ENCODE measurements at regions not wholly inside any gene's neighbourhood (a gene's known extent, or its start where the extent isn't known, plus 50 kb on each side); places are given as distances from the start of the nearest gene placed in this dataset.
"Not testable (repeated sequence)": the region's sequence is repeated elsewhere in the genome, so short reads cannot be mapped to it uniquely, and the experiment has no call there.

DNA sequence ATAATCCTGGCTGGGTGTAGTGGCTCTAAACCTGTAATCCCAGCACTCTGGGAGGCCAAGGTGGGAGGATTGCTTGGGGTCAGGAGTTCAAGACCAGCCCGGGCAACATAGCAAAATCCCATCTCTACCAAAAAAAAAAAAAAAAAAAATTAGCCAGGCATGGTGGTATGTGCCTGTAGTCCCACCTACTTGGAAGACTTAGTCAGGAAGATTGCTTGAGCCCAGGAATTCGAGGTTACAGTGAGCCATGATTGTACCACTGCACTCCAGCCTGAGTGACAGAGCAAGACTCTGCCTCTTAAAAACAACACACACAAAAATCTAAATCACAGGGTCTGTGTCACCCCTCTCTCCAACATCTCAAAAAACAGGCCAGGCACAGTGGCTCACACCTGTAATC lies 349.9 kb upstream of the WWC1 start:
- H3K79me2 ChIP-seq (ENCODE audit: insufficient read depth, low read length); intact Hi-C loops (cut with micrococcal nuclease; ENCODE audit: unreplicated experiment); H3K4me3 ChIP-seq (replicated peaks in 1 of 3; ENCODE audit: insufficient read depth in 1 of 3, low read depth in 2 of 3, low read length in 3 of 3); H2AFZ ChIP-seq (ENCODE audit: low read length); H3K36me3 ChIP-seq (replicated peaks in 1 of 2; ENCODE audit: control insufficient read depth in 1 of 2, insufficient read depth in 2 of 2, low read length in 2 of 2); POLR2A ChIA-PET; in situ Hi-C loops (cut with HindIII; ENCODE audit: extremely low pct_ligation_motif_present, low pct_unique_long_range_greater_than_20kb); DNase-seq (ENCODE audit: low spot score); FAIRE-seq; H3K27ac ChIP-seq (ENCODE audit: extremely low read length, insufficient read depth, low read length); CTCF ChIA-PET (ENCODE audit: low intra/inter-chr PET ratio, low total read pairs); ATAC-seq; H3K4me2 ChIP-seq (ENCODE audit: low read depth, low read length); BruUV-seq (replicated peaks); H4K20me1 ChIP-seq (ENCODE audit: insufficient read depth, low read length); H3K9me3 ChIP-seq (ENCODE audit: low read length); H3K4me1 ChIP-seq (ENCODE audit: insufficient read depth, low read length); H3K9ac ChIP-seq (ENCODE audit: insufficient read depth, low read depth, low read length); H3K27me3 ChIP-seq (ENCODE audit: control insufficient read depth in 1 of 2, insufficient read depth in 2 of 2, low read length in 2 of 2): not testable (repeated sequence)
- 0% methylated on average over 2 of the region's 2 CpGs for WGBS (ENCODE audit: low lambda C conversion rate)

GRCh38 chr5:167943343-167943742 lies 348.1 kb upstream of the WWC1 start:
- no peak overlapping the region for H3K27ac ChIP-seq (ENCODE audit: extremely low read length, insufficient read depth, low read length)
- POLR2A ChIA-PET, result no interaction called here
- WGBS (ENCODE audit: low lambda C conversion rate), result 0% methylated on average over 1 of the region's 1 CpG
- H3K27me3 ChIP-seq (ENCODE audit: control insufficient read depth in 1 of 2, insufficient read depth in 2 of 2, low read length in 2 of 2), result no peaks in the 10 kb centered on the region
- no TSS peak for BruUV-seq (replicated peaks)
- H2AFZ ChIP-seq (ENCODE audit: low read length), result no peak overlapping the region
- ATAC-seq (no peak), DNase-seq (ENCODE audit: low spot score) (no peak), FAIRE-seq (no peak)
- H4K20me1 ChIP-seq (ENCODE audit: insufficient read depth, low read length), result no peaks in the 10 kb centered on the region
- no peaks in the 10 kb centered on the region for H3K9me3 ChIP-seq (ENCODE audit: low read length)
- H3K79me2 ChIP-seq (ENCODE audit: insufficient read depth, low read length), result no peaks in the 10 kb centered on the region
- in situ Hi-C loops (cut with HindIII; ENCODE audit: extremely low pct_ligation_motif_present, low pct_unique_long_range_greater_than_20kb) (no loop called here), intact Hi-C loops (cut with micrococcal nuclease; ENCODE audit: unreplicated experiment) (no loop called here)
- CTCF ChIA-PET (ENCODE audit: low intra/inter-chr PET ratio, low total read pairs), result no interaction called here
- no peak overlapping the region for H3K4me2 ChIP-seq (ENCODE audit: low read depth, low read length)
- no peaks in the 10 kb centered on the region for H3K36me3 ChIP-seq (replicated peaks in 1 of 2; ENCODE audit: control insufficient read depth in 1 of 2, insufficient read depth in 2 of 2, low read length in 2 of 2)
- H3K4me1 ChIP-seq (ENCODE audit: insufficient read depth, low read length), result no peaks in the 10 kb centered on the region
- H3K4me3 ChIP-seq (replicated peaks in 1 of 3; ENCODE audit: insufficient read depth in 1 of 3, low read depth in 2 of 3, low read length in 3 of 3), result no peak overlapping the region
- no peak overlapping the region for H3K9ac ChIP-seq (ENCODE audit: insufficient read depth, low read depth, low read length)
- TF ChIP-seq MTF1 (CRISPR knock-in tag; IDR thresholded peaks at IDR 0.05) (no peak), MEF2D (CRISPR knock-in tag; IDR thresholded peaks at IDR 0.05) (no peak), TBP (CRISPR knock-in tag; IDR thresholded peaks at IDR 0.05) (no peak), KDM2A (CRISPR knock-in tag; IDR thresholded peaks at IDR 0.05; ENCODE audit: borderline replicate concordance, low read depth) (no peak), TBX3 (IDR thresholded peaks at IDR 0.05; ENCODE audit: borderline replicate concordance) (no peak), BCLAF1 (IDR thresholded peaks at IDR 0.05) (no peak), FUBP1 (CRISPR knock-in tag; IDR thresholded peaks at IDR 0.05; ENCODE audit: borderline replicate concordance) (no peak), ZNF574 (CRISPR knock-in tag; IDR thresholded peaks at IDR 0.05) (no peak), ZNF768 (CRISPR knock-in tag; IDR thresholded peaks at IDR 0.05) (no peak), ZNF556 (CRISPR knock-in tag; IDR thresholded peaks at IDR 0.05; ENCODE audit: borderline replicate concordance) (no peak), ZNF75D (CRISPR knock-in tag; IDR thresholded peaks at IDR 0.05; ENCODE audit: borderline replicate concordance) (no peak), HOXA3 (CRISPR knock-in tag; IDR thresholded peaks at IDR 0.05) (no peak)
